Parathyroid adenoma (tissue), 2 donors: ENCODE measurements at regions not wholly inside any gene's neighbourhood (a gene's known extent, or its start where the extent isn't known, plus 50 kb on each side); places are given as distances from the start of the nearest gene placed in this dataset.

Source experiments
- H2AFZ ChIP-seq: fragments of 300-600 bp; sonication (generic); one replicate; pipeline ENCODE4 v1.7.0; 2017; ENCODE audit warnings: antibody characterized with exemption, mild to moderate bottlenecking
- H3K27ac ChIP-seq: fragments of 300-600 bp; sonication (generic); one replicate; pipeline ENCODE4 v1.7.0; 2017
- H3K27me3 ChIP-seq: fragments of 300-600 bp; sonication (generic); one replicate; pipeline ENCODE4 v1.7.0; 2017; ENCODE audit warnings: low read length; ENCODE audit not compliant: control insufficient read depth, insufficient read depth
- H3K36me3 ChIP-seq: fragments of 300-600 bp; sonication (generic); one replicate; pipeline ENCODE4 v1.7.0; 2017; ENCODE audit warnings: low read length; ENCODE audit not compliant: control insufficient read depth, insufficient read depth
- H3K4me1 ChIP-seq: fragments of 300-600 bp; sonication (generic); one replicate; pipeline ENCODE4 v1.7.0; 2017; ENCODE audit warnings: control low read depth
- H3K4me2 ChIP-seq: fragments of 300-600 bp; sonication (generic); one replicate; pipeline ENCODE4 v1.7.0; 2017; ENCODE audit warnings: low read length
- H3K4me3 ChIP-seq: fragments of 300-600 bp; sonication (generic); one replicate; pipeline ENCODE4 v1.7.0; 2017; ENCODE audit warnings: low read depth, low read length
- H3K79me2 ChIP-seq: fragments of 300-600 bp; sonication (generic); one replicate; pipeline ENCODE4 v1.7.0; 2017; ENCODE audit warnings: control low read depth
- H3K9ac ChIP-seq: fragments of 300-600 bp; sonication (generic); one replicate; pipeline ENCODE4 v1.7.0; 2017; ENCODE audit warnings: mild to moderate bottlenecking
- H3K9me3 ChIP-seq: fragments of 300-600 bp; sonication (generic); one replicate; pipeline ENCODE4 v1.7.0; 2017; ENCODE audit warnings: low read length; ENCODE audit not compliant: control insufficient read depth
- CTCF ChIP-seq: fragments of 300-600 bp; sonication (generic); IDR thresholded peaks from one replicate; pipeline ENCODE4 v1.7.0; 2017; ENCODE audit warnings: antibody characterized with exemption, mild to moderate bottlenecking
- donor health status: primary hyperparathyroidism.

DNA sequence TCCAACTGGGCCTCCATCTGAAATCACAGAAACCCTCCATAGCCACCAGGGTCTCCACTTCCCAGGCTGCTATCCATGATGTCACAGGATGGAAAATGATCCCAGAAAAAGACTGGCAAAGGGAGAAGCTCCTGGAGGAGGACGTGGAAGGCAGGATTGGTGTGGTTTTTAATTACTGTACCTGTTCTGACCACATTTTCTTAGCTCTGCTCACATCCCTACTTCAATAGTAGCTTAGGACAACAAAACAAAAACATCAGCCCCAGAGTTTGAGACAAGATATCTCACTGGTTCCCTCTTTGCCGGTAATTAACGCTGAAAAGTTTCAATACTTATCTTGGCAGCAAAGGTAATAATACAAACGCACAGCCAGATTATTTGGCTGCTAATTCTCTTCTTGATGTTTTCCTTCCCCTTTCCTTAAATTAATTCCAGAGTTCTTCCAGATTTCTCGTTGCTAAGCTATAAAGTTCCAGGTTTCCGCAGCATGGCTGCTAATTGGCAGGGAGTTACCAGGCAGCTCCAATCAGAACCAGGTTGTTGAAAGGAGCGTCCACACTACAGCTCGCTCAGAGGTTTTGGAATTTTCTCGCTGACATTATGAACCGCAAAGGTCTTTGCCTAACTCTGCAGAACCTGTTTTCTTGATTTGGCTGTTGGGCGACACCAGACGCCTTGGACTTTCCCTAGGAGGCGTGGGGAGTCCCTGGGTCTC is 263.4 kb downstream of the MRTFB start:
- Histone ChIP-seq H3K4me3 (no peak overlapping the region), H3K9me3 (no peaks in the 10 kb centered on the region), H3K4me2 (no peak overlapping the region), H3K36me3 (no peaks in the 10 kb centered on the region), H3K9ac (no peak overlapping the region), H3K27me3 (no peaks in the 10 kb centered on the region), H3K4me1 (no peaks in the 10 kb centered on the region), H3K79me2 (no peaks in the 10 kb centered on the region), H2AFZ (no peak overlapping the region), H3K27ac (no peak overlapping the region)
- no peak for TF ChIP-seq CTCF

DNA sequence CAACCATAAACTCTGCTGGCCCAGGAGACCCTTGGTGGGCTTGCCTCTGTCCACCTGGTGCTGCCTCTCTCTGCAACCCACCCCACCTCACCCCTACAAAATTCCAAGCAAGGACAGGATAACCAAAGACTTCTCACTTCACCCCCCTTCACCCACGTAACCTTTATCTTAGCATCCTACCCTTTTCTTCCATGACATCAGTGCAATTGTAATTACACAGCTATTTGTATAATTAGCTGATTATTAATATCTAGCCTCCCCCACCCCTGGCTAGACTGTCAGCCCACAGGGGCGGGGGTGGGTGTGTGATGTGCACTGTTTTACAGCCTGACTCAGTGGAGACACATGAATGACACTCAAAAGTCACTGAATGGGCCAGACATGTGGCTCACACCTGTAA is 262.2 kb downstream of the MRTFB start:
- H3K4me1 ChIP-seq: no peaks in the 10 kb centered on the region
- H3K4me2 ChIP-seq: no peak overlapping the region
- no peaks in the 10 kb centered on the region for H3K27me3 ChIP-seq
- no peak overlapping the region for H3K9ac ChIP-seq
- no peak for TF ChIP-seq CTCF
- H3K4me3 ChIP-seq: no peak overlapping the region
- no peaks in the 10 kb centered on the region for H3K9me3 ChIP-seq
- H2AFZ ChIP-seq: no peak overlapping the region
- no peaks in the 10 kb centered on the region for H3K79me2 ChIP-seq
- H3K27ac ChIP-seq: no peak overlapping the region
- no peaks in the 10 kb centered on the region for H3K36me3 ChIP-seq

GRCh38 chr16:14331020-14331419 is 259.9 kb downstream of the MRTFB start:
- Histone ChIP-seq H3K27me3 (no peaks in the 10 kb centered on the region), H2AFZ (no peak overlapping the region), H3K36me3 (no peaks in the 10 kb centered on the region), H3K9me3 (no peaks in the 10 kb centered on the region), H3K27ac (no peak overlapping the region), H3K9ac (no peak overlapping the region), H3K4me3 (no peak overlapping the region), H3K79me2 (no peaks in the 10 kb centered on the region), H3K4me2 (no peak overlapping the region), H3K4me1 (no peaks in the 10 kb centered on the region)
- TF ChIP-seq CTCF: no peak

GRCh38 chr16:14329727-14330350 is 258.7 kb downstream of the MRTFB start:
- H3K36me3 ChIP-seq: no peaks in the 10 kb centered on the region
- H2AFZ ChIP-seq: no peak overlapping the region
- no peak overlapping the region for H3K4me2 ChIP-seq
- no peaks in the 10 kb centered on the region for H3K4me1 ChIP-seq
- no peak for TF ChIP-seq CTCF
- H3K79me2 ChIP-seq: no peaks in the 10 kb centered on the region
- no peaks in the 10 kb centered on the region for H3K27me3 ChIP-seq
- no peak overlapping the region for H3K27ac ChIP-seq
- no peak overlapping the region for H3K9ac ChIP-seq
- no peak overlapping the region for H3K4me3 ChIP-seq
- no peaks in the 10 kb centered on the region for H3K9me3 ChIP-seq
